HEK293 (cell line): ENCODE measurements at regions not wholly inside any gene's neighbourhood (a gene's known extent, or its start where the extent isn't known, plus 50 kb on each side); places are given as distances from the start of the nearest gene placed in this dataset.

Experiments
- CTCF ChIA-PET: fragments of 350-600 bp; formaldehyde crosslinking; extraction: SDS; loops from one replicate; lab custom pipeline; 2021; ENCODE audit warnings: antibody characterized with exemption; lab: Yijun Ruan, JAX
- POLR2A ChIA-PET: fragments of 300-600 bp; formaldehyde crosslinking; extraction: SDS; loops from one replicate; lab custom pipeline; 2020; ENCODE audit warnings: antibody characterized with exemption, inconsistent platforms; lab: Yijun Ruan, JAX
- H3K27ac ChIP-seq: fragments of 200-500 bp; sonication (Bioruptor generic); 2 replicates; pipeline ENCODE4 v1.5.1; 2014; ENCODE audit warnings: low read depth, low read length, control low read depth, inconsistent platforms; ENCODE audit errors: extremely low read depth
- H3K36me3 ChIP-seq, 2 experiments: fragments of 200-500 bp in 1 of 2; sonication (Bioruptor generic) in 1 of 2; 1 replicate in 1 of 2; 2 replicates in 1 of 2; pipeline ENCODE4 v1.5.1; 2014 to 2017; ENCODE audit warnings: inconsistent platforms in 2 of 2, low read length in 2 of 2; ENCODE audit not compliant: control insufficient read depth in 2 of 2, insufficient read depth in 1 of 2
- H3K4me1 ChIP-seq: fragments of 200-500 bp; sonication (Bioruptor generic); 2 replicates; pipeline ENCODE4 v1.5.1; 2014; ENCODE audit warnings: mild to moderate bottlenecking, low read length, inconsistent platforms; ENCODE audit not compliant: control insufficient read depth, insufficient read depth
- H3K4me3 ChIP-seq: 2 replicates; pipeline ENCODE4 v1.5.1; 2011; ENCODE audit warnings: low read depth, mild to moderate bottlenecking, control low read depth, low read length, moderate library complexity
- H3K9me3 ChIP-seq: fragments of 200-500 bp; sonication (Bioruptor generic); 2 replicates; pipeline ENCODE4 v1.5.1; 2014; ENCODE audit warnings: low read depth, low read length, inconsistent platforms; ENCODE audit not compliant: control insufficient read depth, insufficient read depth
- HOXA7 ChIP-seq: sonication (generic); formaldehyde crosslinking; IDR thresholded peaks from 2 replicates; pipeline ENCODE4 v1.8.1; 2022; ENCODE audit warnings: missing genetic modification reagents, borderline replicate concordance
- YY2 ChIP-seq: fragments of 450-650 bp; formaldehyde crosslinking; IDR thresholded peaks from 2 replicates; pipeline ENCODE4 v1.5.1; 2016; ENCODE audit warnings: missing biosample characterization, missing genetic modification characterization
- ZBTB48 ChIP-seq: fragments of 450-650 bp; formaldehyde crosslinking; IDR thresholded peaks from 2 replicates; pipeline ENCODE4 v1.5.1; 2016; ENCODE audit warnings: missing biosample characterization, missing genetic modification characterization
- ZFP3 ChIP-seq: fragments of 450-650 bp; formaldehyde crosslinking; IDR thresholded peaks from 2 replicates; pipeline ENCODE4 v1.5.1; 2016; ENCODE audit warnings: low read depth, missing biosample characterization, missing genetic modification characterization
- ZFP37 ChIP-seq: fragments of 450-650 bp; formaldehyde crosslinking; IDR thresholded peaks from 2 replicates; pipeline ENCODE4 v1.5.1; 2016; ENCODE audit warnings: missing biosample characterization, missing genetic modification characterization
- ZFP41 ChIP-seq: fragments of 450-650 bp; formaldehyde crosslinking; IDR thresholded peaks from 2 replicates; pipeline ENCODE4 v1.5.1; 2016; ENCODE audit warnings: missing biosample characterization, missing genetic modification characterization, borderline replicate concordance
- ZNF140 ChIP-seq: fragments of 450-650 bp; formaldehyde crosslinking; IDR thresholded peaks from 2 replicates; pipeline ENCODE4 v1.5.1; 2016; ENCODE audit warnings: missing biosample characterization, missing genetic modification characterization
- ZNF157 ChIP-seq: fragments of 450-650 bp; formaldehyde crosslinking; IDR thresholded peaks from 2 replicates; pipeline ENCODE4 v1.5.1; 2016; ENCODE audit warnings: missing biosample characterization, missing genetic modification characterization
- ZNF266 ChIP-seq: fragments of 450-650 bp; formaldehyde crosslinking; IDR thresholded peaks from 2 replicates; pipeline ENCODE4 v1.5.1; 2016; ENCODE audit warnings: missing biosample characterization, missing genetic modification characterization, low read depth
- ZNF416 ChIP-seq: fragments of 450-650 bp; formaldehyde crosslinking; IDR thresholded peaks from 2 replicates; pipeline ENCODE4 v1.5.1; 2016; ENCODE audit warnings: missing biosample characterization, missing genetic modification characterization
- ZNF423 ChIP-seq: fragments of 450-650 bp; formaldehyde crosslinking; IDR thresholded peaks from 2 replicates; pipeline ENCODE4 v1.5.1; 2016; ENCODE audit warnings: missing biosample characterization, missing genetic modification characterization
- ZNF624 ChIP-seq: fragments of 450-650 bp; formaldehyde crosslinking; IDR thresholded peaks from 2 replicates; pipeline ENCODE4 v1.5.1; 2017; ENCODE audit warnings: missing biosample characterization, missing genetic modification characterization
- ZNF830 ChIP-seq: fragments of 450-650 bp; IDR thresholded peaks from 2 replicates; pipeline ENCODE4 v1.5.0; 2018; ENCODE audit warnings: missing biosample characterization, missing genetic modification characterization, low read depth, mild to moderate bottlenecking, moderate library complexity
- ZXDB ChIP-seq: fragments of 450-650 bp; formaldehyde crosslinking; IDR thresholded peaks from 2 replicates; pipeline ENCODE4 v1.5.1; 2016; ENCODE audit warnings: missing biosample characterization, missing genetic modification characterization
- TF ChIP-seq, protein P1 (sequence below): fragments of 450-650 bp; formaldehyde crosslinking; IDR thresholded peaks from 2 replicates; pipeline ENCODE4 v1.5.1; 2016; ENCODE audit warnings: missing biosample characterization, missing genetic modification characterization
- TF ChIP-seq, protein P2 (sequence below): fragments of 450-650 bp; formaldehyde crosslinking; IDR thresholded peaks from 2 replicates; pipeline ENCODE4; 2016; ENCODE audit warnings: missing biosample characterization, missing genetic modification characterization
- TF ChIP-seq, protein P3 (sequence below): fragments of 450-650 bp; formaldehyde crosslinking; IDR thresholded peaks from 2 replicates; pipeline ENCODE4 v1.5.1; 2016; ENCODE audit warnings: missing biosample characterization, missing genetic modification characterization, borderline replicate concordance

DNA sequence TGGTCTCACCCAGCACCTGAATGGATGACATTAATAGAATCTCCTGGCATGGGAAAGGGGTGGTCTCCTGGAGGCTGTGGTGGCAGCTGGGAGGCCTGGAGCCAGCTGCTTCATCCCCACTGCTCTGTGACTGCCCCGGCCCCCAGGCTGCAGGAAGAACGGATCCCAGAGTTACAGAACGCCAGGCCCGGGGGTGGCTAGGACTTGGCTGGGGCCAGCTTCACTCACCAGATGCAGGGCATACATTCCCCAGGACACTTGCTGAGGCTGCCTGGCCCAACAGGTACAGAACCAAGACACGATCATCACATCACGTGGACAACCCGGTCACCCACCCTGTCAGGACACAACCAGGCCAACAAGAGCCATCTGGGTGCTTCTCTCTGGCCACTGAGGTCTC is 178.6 kb upstream of the SALL3 start:
- CTCF ChIA-PET = interaction anchor here (0.8 kb wide), 1 partner anchor 310 kb away, joined by 3 read pairs; no protein-coding TSS in a partner anchor
- Histone ChIP-seq H3K4me1 (no peaks in the 10 kb centered on the region), H3K9me3 (no peaks in the 10 kb centered on the region), H3K27ac (no peak overlapping the region), H3K4me3 (no peak overlapping the region), H3K36me3 (no peaks in the 10 kb centered on the region)
- TF ChIP-seq HOXA7 (CRISPR knock-in tag) (no peak), ZFP41 (tag by site-specific recombination) (no peak)
- TF ChIP-seq, protein P1, sequence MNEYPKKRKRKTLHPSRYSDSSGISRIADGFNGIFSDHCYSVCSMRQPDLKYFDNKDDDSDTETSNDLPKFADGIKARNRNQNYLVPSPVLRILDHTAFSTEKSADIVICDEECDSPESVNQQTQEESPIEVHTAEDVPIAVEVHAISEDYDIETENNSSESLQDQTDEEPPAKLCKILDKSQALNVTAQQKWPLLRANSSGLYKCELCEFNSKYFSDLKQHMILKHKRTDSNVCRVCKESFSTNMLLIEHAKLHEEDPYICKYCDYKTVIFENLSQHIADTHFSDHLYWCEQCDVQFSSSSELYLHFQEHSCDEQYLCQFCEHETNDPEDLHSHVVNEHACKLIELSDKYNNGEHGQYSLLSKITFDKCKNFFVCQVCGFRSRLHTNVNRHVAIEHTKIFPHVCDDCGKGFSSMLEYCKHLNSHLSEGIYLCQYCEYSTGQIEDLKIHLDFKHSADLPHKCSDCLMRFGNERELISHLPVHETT (tag by site-specific recombination) = no peak
- POLR2A ChIA-PET = no interaction called here

DNA sequence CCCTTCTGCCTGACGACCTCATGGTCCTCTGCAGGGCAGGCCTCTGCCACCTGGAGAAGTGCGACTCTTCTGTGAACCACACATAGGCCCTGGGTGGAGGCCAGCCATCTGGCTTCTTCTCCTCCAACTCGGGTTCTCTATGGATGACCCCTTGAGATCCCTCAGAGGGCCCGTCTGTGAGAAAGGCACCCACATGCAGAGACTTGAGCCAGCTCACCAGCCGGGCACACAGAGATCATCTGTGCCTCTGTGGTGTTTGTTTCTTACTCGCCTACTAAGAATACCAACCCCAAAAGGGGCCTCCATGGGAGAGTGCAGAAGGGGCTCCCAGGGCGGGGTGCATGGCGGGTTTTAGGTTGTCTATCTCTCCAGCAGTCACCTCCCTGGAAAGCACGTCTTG is 176.5 kb upstream of the SALL3 start:
- H3K4me1 ChIP-seq = no peaks in the 10 kb centered on the region
- ChIA-PET POLR2A (no interaction called here), CTCF (no interaction called here)
- no peak overlapping the region for H3K4me3 ChIP-seq
- no peaks in the 10 kb centered on the region for H3K9me3 ChIP-seq
- TF ChIP-seq, protein P2, sequence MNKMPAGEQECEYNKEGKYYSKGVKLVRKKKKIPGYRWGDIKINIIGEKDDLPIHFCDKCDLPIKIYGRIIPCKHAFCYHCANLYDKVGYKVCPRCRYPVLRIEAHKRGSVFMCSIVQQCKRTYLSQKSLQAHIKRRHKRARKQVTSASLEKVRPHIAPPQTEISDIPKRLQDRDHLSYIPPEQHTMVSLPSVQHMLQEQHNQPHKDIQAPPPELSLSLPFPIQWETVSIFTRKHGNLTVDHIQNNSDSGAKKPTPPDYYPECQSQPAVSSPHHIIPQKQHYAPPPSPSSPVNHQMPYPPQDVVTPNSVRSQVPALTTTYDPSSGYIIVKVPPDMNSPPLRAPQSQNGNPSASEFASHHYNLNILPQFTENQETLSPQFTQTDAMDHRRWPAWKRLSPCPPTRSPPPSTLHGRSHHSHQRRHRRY (tag by site-specific recombination) = no peak
- TF ChIP-seq ZNF140 (no peak), ZNF423 (tag by site-specific recombination) (no peak), ZBTB48 (tag by site-specific recombination) (no peak), ZNF416 (tag by site-specific recombination) (no peak), ZFP37 (tag by site-specific recombination) (no peak), ZXDB (no peak), ZNF624 (tag by site-specific recombination) (no peak), ZNF266 (tag by site-specific recombination) (no peak), ZNF830 (no peak), ZNF157 (no peak), YY2 (tag by site-specific recombination) (no peak), ZFP3 (tag by site-specific recombination) (no peak)
- TF ChIP-seq, protein P3, sequence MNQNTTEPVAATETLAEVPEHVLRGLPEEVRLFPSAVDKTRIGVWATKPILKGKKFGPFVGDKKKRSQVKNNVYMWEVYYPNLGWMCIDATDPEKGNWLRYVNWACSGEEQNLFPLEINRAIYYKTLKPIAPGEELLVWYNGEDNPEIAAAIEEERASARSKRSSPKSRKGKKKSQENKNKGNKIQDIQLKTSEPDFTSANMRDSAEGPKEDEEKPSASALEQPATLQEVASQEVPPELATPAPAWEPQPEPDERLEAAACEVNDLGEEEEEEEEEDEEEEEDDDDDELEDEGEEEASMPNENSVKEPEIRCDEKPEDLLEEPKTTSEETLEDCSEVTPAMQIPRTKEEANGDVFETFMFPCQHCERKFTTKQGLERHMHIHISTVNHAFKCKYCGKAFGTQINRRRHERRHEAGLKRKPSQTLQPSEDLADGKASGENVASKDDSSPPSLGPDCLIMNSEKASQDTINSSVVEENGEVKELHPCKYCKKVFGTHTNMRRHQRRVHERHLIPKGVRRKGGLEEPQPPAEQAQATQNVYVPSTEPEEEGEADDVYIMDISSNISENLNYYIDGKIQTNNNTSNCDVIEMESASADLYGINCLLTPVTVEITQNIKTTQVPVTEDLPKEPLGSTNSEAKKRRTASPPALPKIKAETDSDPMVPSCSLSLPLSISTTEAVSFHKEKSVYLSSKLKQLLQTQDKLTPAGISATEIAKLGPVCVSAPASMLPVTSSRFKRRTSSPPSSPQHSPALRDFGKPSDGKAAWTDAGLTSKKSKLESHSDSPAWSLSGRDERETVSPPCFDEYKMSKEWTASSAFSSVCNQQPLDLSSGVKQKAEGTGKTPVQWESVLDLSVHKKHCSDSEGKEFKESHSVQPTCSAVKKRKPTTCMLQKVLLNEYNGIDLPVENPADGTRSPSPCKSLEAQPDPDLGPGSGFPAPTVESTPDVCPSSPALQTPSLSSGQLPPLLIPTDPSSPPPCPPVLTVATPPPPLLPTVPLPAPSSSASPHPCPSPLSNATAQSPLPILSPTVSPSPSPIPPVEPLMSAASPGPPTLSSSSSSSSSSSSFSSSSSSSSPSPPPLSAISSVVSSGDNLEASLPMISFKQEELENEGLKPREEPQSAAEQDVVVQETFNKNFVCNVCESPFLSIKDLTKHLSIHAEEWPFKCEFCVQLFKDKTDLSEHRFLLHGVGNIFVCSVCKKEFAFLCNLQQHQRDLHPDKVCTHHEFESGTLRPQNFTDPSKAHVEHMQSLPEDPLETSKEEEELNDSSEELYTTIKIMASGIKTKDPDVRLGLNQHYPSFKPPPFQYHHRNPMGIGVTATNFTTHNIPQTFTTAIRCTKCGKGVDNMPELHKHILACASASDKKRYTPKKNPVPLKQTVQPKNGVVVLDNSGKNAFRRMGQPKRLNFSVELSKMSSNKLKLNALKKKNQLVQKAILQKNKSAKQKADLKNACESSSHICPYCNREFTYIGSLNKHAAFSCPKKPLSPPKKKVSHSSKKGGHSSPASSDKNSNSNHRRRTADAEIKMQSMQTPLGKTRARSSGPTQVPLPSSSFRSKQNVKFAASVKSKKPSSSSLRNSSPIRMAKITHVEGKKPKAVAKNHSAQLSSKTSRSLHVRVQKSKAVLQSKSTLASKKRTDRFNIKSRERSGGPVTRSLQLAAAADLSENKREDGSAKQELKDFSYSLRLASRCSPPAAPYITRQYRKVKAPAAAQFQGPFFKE (tag by site-specific recombination) = no peak
- no peak overlapping the region for H3K27ac ChIP-seq
- H3K36me3 ChIP-seq = no peaks in the 10 kb centered on the region
